Subcutaneous abdominal adipose tissue (tissue), 5 donors: ENCODE measurements at regions not wholly inside any gene's neighbourhood (a gene's known extent, or its start where the extent isn't known, plus 50 kb on each side); places are given as distances from the start of the nearest gene placed in this dataset.

Experiments used
- H3K27ac ChIP-seq: one replicate; pipeline ENCODE4 v1.7.0; 2013; ENCODE audit warnings: low read depth, mild to moderate bottlenecking, inconsistent platforms, low read length, moderate library complexity
- H3K27me3 ChIP-seq, 5 donors: one replicate each; pipeline ENCODE4 v1.7.0; 2013; ENCODE audit warnings: low read length in 5 of 5, inconsistent platforms in 1 of 5; ENCODE audit not compliant: control insufficient read depth in 5 of 5, insufficient read depth in 4 of 5
- H3K36me3 ChIP-seq, 5 donors: one replicate each; pipeline ENCODE4 v1.7.0; 2013; ENCODE audit warnings: low read length in 5 of 5; ENCODE audit not compliant: control insufficient read depth in 5 of 5, insufficient read depth in 5 of 5
- H3K4me1 ChIP-seq, 5 donors: one replicate each; pipeline ENCODE4 v1.7.0; 2013; ENCODE audit warnings: low read length in 5 of 5, mild to moderate bottlenecking in 3 of 5, moderate library complexity in 1 of 5; ENCODE audit not compliant: control insufficient read depth in 5 of 5, insufficient read depth in 5 of 5
- H3K4me3 ChIP-seq, 5 donors: one replicate each; pipeline ENCODE4 v1.7.0; 2013; ENCODE audit warnings: low read length in 5 of 5, low read depth in 1 of 5
- H3K9ac ChIP-seq, 5 donors: one replicate each; pipeline ENCODE4 v1.7.0; 2013; ENCODE audit warnings: low read length in 5 of 5, mild to moderate bottlenecking in 4 of 5, moderate library complexity in 3 of 5
- H3K9me3 ChIP-seq, 5 donors: one replicate each; pipeline ENCODE4 v1.7.0; 2013; ENCODE audit warnings: low read length in 5 of 5; ENCODE audit not compliant: control insufficient read depth in 5 of 5
- donor health status: healthy.
- donor health status: healthy.
- donor health status: healthy.
- donor health status: healthy.
- donor health status: healthy.

DNA sequence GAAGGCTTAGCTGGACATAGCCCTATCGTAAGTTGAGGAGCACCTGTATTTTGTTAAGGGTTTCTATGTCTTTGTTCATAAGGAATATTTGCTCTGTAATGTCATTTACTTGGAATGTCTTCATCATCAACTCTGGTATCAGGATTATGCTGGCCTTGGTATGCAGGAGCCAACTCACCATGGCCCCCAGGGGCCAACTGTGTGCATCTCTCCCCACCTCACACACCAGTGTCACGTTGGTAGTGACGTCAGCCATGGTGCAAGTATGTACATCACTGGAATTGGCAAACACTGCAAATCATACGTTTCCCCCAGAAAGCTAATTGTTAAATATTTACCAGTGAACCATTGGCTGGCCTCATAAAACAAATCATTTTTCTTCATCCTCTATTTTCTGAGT lies 70.8 kb downstream of the YTHDF1 start:
- Histone ChIP-seq H3K9ac (no peak overlapping the region), H3K4me3 (no peak overlapping the region), H3K4me1 (no peaks in the 10 kb centered on the region), H3K27me3 (peaks cover 5 to 22% (median 11%) of the 10 kb centered on the region in 5 donors), H3K36me3 (no peaks in the 10 kb centered on the region), H3K27ac (no peak overlapping the region), H3K9me3 (peaks cover 2 to 17% (median 13%) of the 10 kb centered on the region in 5 donors)

DNA sequence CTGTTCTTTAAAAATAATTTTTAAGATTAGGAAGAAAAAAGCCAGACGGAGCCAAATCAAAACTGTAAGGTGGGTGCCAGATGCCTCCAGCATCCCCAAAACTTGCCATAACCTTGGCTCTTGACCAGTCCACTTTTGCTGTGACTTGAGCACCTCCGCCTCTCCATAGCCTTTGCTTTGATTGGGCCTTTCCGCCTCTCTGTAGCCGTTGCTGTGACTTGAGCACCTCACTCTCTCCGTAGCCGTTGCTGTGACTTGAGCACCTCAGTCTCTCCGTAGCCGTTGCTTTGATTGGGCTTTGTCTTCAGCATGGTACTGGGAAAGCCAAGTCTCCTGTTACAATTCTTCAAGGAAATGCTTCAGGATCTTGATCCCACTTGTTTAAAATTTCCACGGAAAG lies 73.0 kb downstream of the YTHDF1 start:
- Histone ChIP-seq H3K9me3 (peaks cover 2 to 8% (median 7%) of the 10 kb centered on the region in 5 donors), H3K27me3 (peaks cover 5 to 20% (median 14%) of the 10 kb centered on the region in 5 donors), H3K36me3 (no peaks in the 10 kb centered on the region), H3K27ac (no peak overlapping the region), H3K9ac (no peak overlapping the region), H3K4me1 (no peaks in the 10 kb centered on the region), H3K4me3 (no peak overlapping the region)

DNA sequence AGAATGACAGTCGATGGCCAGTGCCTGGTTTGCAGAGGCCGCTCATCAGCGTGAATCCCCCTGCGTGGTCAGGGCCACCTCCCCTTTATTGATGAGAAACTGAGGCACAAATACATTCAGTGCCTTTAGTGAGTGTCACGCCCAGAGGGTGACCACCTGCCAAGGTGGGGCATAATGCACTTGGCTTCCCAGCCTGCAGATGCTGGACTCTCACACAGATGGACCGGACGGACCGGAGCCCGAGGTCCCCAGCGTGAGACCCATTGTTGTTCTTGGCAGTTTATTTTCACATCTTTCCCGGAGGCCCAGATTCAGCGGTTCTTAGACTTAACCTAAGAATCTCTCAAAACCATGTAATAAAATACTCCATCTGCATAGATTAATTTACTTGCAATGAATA lies 74.4 kb downstream of the YTHDF1 start:
- Histone ChIP-seq H3K27ac (no peak overlapping the region), H3K9me3 (no peaks in the 10 kb centered on the region), H3K4me1 (no peaks in the 10 kb centered on the region), H3K9ac (no peak overlapping the region), H3K36me3 (no peaks in the 10 kb centered on the region), H3K27me3 (peaks cover 5 to 21% (median 14%) of the 10 kb centered on the region in 5 donors), H3K4me3 (no peak overlapping the region)

DNA sequence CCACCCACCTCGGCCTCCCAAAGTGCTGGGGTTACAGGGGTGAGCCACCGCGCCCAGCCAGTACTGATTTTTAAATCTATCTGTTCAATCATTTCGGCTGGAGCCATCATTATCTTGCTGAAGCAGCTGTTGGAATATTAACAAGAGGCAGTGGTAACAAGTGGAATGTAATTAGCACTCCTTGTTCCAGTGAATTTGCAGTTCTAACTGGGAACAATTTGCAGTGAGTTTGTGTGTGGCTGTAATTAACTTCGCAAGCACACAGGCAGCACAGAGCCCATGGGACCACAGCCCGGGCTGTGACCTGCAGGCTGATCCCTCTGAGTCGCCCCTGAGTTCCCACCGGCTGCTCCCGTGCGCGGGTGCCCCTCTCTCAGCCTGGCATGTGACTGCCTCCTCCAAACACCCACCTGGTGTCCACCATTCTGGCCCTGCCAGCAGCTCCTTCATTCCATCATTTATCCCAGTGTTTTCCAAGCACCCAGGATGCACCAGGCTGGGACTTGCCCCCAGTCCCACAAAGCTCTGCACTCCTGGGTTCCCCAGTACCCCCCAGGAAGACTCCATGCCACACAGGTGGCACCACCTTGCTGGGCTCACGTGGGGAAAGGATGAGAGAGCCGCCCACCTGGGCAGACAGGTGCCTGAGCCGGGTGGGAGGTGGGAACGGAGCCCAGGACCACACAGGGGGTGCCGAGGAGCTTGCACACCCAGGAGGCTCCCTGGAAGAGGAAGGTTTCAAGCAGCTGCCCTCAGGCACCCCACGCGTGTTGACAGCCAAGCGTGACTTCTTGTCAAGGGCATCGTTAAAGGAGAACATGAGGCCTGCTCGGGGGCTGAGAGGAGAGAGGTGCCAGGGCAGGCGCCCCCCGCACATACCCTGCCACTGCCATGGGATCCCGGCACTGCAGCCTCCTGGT lies 75.2 kb downstream of the YTHDF1 start:
- H3K4me1 ChIP-seq, result no peaks in the 10 kb centered on the region
- H3K27ac ChIP-seq, result no peak overlapping the region
- peaks cover 5 to 21% (median 14%) of the 10 kb centered on the region in 5 donors for H3K27me3 ChIP-seq
- H3K4me3 ChIP-seq, result no peak overlapping the region
- no peak overlapping the region for H3K9ac ChIP-seq
- H3K36me3 ChIP-seq, result no peaks in the 10 kb centered on the region
- H3K9me3 ChIP-seq, result no peaks in the 10 kb centered on the region

DNA sequence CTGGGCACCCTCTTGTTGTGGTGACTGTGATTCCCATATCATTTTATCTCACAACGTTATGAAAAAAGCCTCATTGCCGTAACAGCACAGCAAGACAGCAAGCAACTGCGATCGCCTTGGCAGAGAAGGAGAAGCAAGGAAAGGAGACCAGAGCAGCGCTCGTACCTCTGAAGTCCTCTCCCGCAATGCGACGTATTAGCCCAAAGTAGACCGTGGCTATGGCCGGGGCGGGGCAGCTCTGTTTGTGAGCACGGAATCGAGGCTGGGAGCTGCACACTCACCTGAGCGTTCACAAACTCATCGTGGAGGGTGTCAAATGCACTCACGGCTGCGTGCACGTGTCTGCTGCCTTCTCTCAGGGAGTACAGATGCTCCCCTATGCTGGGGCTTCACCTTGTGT lies 76.1 kb downstream of the YTHDF1 start:
- Histone ChIP-seq H3K36me3 (no peaks in the 10 kb centered on the region), H3K4me1 (no peaks in the 10 kb centered on the region), H3K9me3 (no peaks in the 10 kb centered on the region), H3K27ac (no peak overlapping the region), H3K27me3 (peaks cover 5 to 21% (median 14%) of the 10 kb centered on the region in 5 donors), H3K9ac (no peak overlapping the region), H3K4me3 (no peak overlapping the region)

DNA sequence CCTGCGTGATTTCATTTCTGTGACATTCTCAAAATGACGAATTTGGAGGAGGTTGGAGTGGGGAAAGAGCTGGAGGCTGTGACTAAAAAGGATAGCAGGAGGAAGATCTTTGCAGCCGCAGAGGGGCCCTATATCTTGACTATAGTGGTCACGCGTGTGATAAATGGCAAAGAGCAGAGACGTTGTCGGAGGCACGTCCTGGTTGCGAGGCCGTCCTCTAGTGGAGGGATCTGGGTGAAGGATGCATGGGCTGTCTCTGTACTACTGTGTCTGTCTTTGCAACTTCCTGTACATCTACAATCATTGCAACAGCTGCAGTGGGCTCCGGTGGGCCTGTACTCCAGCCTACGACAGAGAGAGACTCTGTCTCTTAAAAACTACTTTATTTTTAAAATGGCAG lies 76.6 kb downstream of the YTHDF1 start:
- Histone ChIP-seq H3K36me3 (no peaks in the 10 kb centered on the region), H3K4me1 (no peaks in the 10 kb centered on the region), H3K9ac (no peak overlapping the region), H3K9me3 (no peaks in the 10 kb centered on the region), H3K4me3 (no peak overlapping the region), H3K27ac (no peak overlapping the region), H3K27me3 (peaks cover 5 to 21% (median 14%) of the 10 kb centered on the region in 5 donors)

DNA sequence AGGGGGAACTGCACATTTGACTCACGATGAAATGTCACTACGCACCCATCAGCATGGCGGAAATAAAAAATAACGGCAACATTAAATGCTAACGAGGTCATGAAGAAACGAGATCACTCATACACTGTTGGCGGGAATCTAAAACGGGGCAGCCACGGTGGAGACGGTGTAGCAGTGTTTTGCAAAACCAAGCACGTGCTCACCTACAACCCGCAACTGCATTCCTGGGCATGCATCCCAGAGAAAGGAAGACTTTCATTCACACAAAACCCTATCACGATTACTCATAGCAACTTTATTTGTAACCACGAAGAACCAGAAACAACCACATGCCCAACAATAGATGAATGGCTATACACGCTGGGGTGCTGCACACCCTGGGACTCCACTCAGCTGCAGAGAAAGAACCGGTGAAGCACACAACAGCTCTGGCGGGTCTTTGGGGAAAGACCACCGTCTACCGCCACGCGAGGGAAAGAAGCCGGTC lies 77.0 kb downstream of the YTHDF1 start:
- H3K27me3 ChIP-seq, result peaks cover 5 to 21% (median 14%) of the 10 kb centered on the region in 5 donors
- no peak overlapping the region for H3K9ac ChIP-seq
- H3K4me1 ChIP-seq, result no peaks in the 10 kb centered on the region
- H3K4me3 ChIP-seq, result no peak overlapping the region
- no peak overlapping the region for H3K27ac ChIP-seq
- H3K9me3 ChIP-seq, result no peaks in the 10 kb centered on the region
- no peaks in the 10 kb centered on the region for H3K36me3 ChIP-seq

DNA sequence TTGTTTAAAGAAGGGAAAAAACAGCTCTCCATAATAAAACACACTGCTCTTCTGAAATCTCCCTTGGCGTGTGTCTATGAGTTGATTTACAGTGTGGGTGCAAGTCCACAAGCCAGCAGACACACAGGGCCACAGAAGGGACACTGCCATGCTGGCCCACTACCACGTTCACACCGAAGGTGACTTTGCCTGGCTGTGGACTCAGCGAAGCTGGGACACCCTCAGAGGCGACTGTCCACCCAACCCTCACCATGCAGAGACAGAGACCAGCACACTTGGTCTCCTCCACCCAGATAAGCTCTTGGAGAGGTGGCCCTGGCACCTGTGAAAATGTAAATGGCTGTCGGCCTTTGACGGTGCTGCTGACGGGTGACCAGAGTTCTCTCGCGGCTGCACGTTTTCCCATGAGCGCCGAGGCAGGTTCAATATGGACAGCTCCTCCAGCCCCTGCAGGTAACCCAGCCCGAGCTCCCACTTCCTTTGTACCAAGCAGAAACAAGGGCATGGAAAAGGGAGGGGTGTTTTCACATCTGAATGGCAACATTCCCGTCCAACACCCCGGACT lies 78.0 kb downstream of the YTHDF1 start:
- peaks cover 5 to 24% (median 21%) of the 10 kb centered on the region in 5 donors for H3K27me3 ChIP-seq
- H3K4me3 ChIP-seq, result no peak overlapping the region
- H3K4me1 ChIP-seq, result no peaks in the 10 kb centered on the region
- no peaks in the 10 kb centered on the region for H3K9me3 ChIP-seq
- no peak overlapping the region for H3K9ac ChIP-seq
- H3K27ac ChIP-seq, result no peak overlapping the region
- H3K36me3 ChIP-seq, result no peaks in the 10 kb centered on the region

DNA sequence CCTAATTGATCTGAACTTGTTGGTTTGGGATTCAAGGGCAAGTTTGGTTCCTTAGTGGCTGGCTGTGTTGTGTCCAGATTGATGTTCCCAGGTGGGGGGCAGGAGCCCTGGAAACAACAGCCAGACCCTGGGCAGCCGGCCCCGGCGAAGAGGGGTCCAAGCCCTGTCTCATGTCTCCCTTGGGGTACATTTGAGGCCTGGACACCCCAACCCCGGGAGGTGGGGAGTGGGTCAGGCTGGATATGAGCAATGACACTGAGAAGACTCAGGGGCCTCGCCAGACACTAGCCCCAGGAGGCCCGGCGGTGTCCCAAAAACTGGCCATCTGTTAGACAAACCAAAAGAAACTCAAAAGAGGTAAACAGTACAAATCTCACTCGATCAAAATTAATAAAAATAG lies 79.6 kb downstream of the YTHDF1 start:
- H3K36me3 ChIP-seq, result no peaks in the 10 kb centered on the region
- no peaks in the 10 kb centered on the region for H3K4me1 ChIP-seq
- H3K9me3 ChIP-seq, result no peaks in the 10 kb centered on the region
- peaks cover 5 to 29% (median 24%) of the 10 kb centered on the region in 5 donors for H3K27me3 ChIP-seq
- no peak overlapping the region for H3K4me3 ChIP-seq
- no peak overlapping the region for H3K27ac ChIP-seq
- no peak overlapping the region for H3K9ac ChIP-seq

DNA sequence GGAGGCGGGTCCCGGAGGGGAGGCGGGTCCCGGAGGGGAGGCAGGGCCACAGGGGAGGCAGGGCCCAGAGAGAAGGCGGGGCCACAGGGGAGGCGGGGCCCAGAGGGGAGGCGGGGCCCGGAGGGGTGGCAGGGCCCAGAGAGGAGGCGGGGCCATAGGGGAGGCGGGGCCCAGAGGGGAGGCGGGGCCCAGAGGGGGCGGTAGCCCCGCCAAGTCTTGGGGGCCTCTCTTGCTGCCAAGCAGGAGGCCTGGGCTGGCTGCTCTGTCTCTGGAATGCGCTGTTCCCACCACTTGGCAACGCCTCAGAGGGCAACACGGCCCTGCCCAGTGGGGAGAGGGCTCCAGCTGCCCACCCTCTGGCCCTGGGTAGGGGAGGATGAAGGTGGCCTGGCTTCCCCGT lies 80.5 kb downstream of the YTHDF1 start:
- Histone ChIP-seq H3K36me3 (no peaks in the 10 kb centered on the region), H3K4me3 (no peak overlapping the region), H3K4me1 (no peaks in the 10 kb centered on the region), H3K9ac (no peak overlapping the region), H3K9me3 (no peaks in the 10 kb centered on the region), H3K27ac (no peak overlapping the region), H3K27me3 (peaks cover 5 to 34% (median 28%) of the 10 kb centered on the region in 5 donors)
